Testis (tissue), 2 donors: ENCODE measurements at regions not wholly inside any gene's neighbourhood (a gene's known extent, or its start where the extent isn't known, plus 50 kb on each side); places are given as distances from the start of the nearest gene placed in this dataset.
"Not testable (repeated sequence)": the region's sequence is repeated elsewhere in the genome, so short reads cannot be mapped to it uniquely, and the experiment has no call there.

ENCODE experiments used
- POLR2A ChIP-seq: fragments of 450-650 bp; IDR thresholded peaks from one replicate; pipeline ENCODE4 v1.6.1; 2017; ENCODE audit warnings: antibody characterized with exemption, mild to moderate bottlenecking, moderate library complexity
- TF ChIP-seq, protein P1 (sequence below), 3 experiments: fragments of 450-650 bp in 2 of 3; fragments of 200-600 bp in 1 of 3; sonication (generic) in 1 of 3; IDR thresholded peaks; one replicate each; pipeline ENCODE4 v1.5.1; 2016 to 2019; ENCODE audit warnings: antibody characterized with exemption in 3 of 3, mild to moderate bottlenecking in 2 of 3, moderate library complexity in 1 of 3

DNA sequence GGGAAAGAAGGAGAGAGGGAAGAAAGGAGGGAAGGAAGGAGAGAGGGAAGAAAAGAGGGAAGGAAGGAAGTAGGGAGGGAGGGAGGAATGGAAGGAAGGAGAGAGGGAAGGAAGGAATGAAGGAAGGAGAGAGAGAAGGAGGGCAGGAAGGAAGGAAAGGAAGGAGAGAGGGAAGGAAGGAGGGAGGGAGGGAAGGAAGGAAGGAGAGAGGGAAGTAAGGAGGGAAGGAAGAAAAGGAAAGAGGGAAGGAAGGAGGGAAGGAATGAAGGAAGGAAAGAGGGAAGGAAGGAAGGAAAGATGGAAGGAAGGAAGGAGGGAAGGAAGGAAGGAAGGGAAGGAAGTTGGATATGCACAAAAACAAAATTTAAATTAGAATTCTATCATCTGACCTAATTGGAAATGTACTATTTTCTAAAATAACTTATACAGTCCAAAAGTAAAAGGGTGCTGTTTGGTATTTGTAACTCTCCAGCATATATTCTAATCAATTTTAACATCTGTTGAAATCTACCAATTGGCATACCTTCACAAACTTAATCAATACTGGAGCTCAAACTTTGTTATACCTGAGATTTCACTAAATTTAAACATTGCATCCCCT lies 2890.3 kb upstream of the OR11H1 start:
- TF ChIP-seq, protein P1, sequence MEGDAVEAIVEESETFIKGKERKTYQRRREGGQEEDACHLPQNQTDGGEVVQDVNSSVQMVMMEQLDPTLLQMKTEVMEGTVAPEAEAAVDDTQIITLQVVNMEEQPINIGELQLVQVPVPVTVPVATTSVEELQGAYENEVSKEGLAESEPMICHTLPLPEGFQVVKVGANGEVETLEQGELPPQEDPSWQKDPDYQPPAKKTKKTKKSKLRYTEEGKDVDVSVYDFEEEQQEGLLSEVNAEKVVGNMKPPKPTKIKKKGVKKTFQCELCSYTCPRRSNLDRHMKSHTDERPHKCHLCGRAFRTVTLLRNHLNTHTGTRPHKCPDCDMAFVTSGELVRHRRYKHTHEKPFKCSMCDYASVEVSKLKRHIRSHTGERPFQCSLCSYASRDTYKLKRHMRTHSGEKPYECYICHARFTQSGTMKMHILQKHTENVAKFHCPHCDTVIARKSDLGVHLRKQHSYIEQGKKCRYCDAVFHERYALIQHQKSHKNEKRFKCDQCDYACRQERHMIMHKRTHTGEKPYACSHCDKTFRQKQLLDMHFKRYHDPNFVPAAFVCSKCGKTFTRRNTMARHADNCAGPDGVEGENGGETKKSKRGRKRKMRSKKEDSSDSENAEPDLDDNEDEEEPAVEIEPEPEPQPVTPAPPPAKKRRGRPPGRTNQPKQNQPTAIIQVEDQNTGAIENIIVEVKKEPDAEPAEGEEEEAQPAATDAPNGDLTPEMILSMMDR (IDR thresholded peaks at IDR 0.05) = not testable (repeated sequence)
- TF ChIP-seq POLR2A = not testable (repeated sequence)
